NT2/D1 (cell line): ENCODE measurements at regions not wholly inside any gene's neighbourhood (a gene's known extent, or its start where the extent isn't known, plus 50 kb on each side); places are given as distances from the start of the nearest gene placed in this dataset.

ENCODE experiments used
- YY1 ChIP-seq: IDR thresholded peaks from 2 replicates; pipeline ENCODE4 v1.6.1; 2011; ENCODE audit not compliant: insufficient read length, insufficient read depth
- ZNF274 ChIP-seq: IDR thresholded peaks from 2 replicates; pipeline ENCODE4 v1.6.1; 2011; ENCODE audit warnings: mild to moderate bottlenecking, low read depth, low read length

DNA sequence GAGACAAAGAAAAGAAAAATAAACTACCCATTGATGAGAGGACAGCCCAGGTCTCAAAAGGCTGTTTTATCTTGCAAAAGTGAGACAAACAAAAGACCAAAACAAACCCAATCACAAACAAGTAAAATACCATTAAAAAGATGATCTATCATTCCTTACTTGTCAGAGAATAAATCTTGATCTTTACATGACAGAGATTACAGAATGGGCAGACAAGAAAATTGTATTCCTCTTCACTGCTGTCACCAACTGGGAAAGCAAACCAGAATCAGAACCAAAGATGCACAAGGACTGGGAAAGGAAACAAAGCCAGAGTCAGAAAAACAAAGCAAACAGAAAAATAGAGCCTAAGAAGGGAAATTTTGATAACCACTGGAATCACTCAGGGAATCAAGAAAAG is 444.0 kb upstream of the PDE3A start:
- no peak for TF ChIP-seq ZNF274
- TF ChIP-seq YY1 = no peak
